SK-N-SH (cell line): ENCODE measurements at regions not wholly inside any gene's neighbourhood (a gene's known extent, or its start where the extent isn't known, plus 50 kb on each side); places are given as distances from the start of the nearest gene placed in this dataset.

ENCODE experiments used
- CTCF ChIP-seq: fragments of 200-600 bp; sonication (generic); IDR thresholded peaks from 2 replicates; pipeline ENCODE4 v1.6.1; 2017; ENCODE audit warnings: antibody characterized with exemption, mild to moderate bottlenecking, moderate library complexity
- EP300 ChIP-seq, 2 experiments: IDR thresholded peaks; 2 replicates each; pipeline versions ENCODE4 v1.4.0 to v1.6.1; 2012; ENCODE audit warnings: borderline replicate concordance in 1 of 2, low read depth in 1 of 2, low read length in 1 of 2
- FOXJ3 ChIP-seq: sonication (generic); formaldehyde crosslinking; IDR thresholded peaks from 2 replicates; pipeline ENCODE4 v1.5.1; 2020; ENCODE audit warnings: mild to moderate bottlenecking, missing genetic modification reagents
- JUND ChIP-seq: IDR thresholded peaks from 2 replicates; pipeline ENCODE4 v1.4.0; 2012
- MEF2A ChIP-seq: IDR thresholded peaks from 2 replicates; pipeline ENCODE4 v1.4.0; 2012; ENCODE audit warnings: low read depth, borderline replicate concordance
- MXI1 ChIP-seq: IDR thresholded peaks from 2 replicates; pipeline ENCODE4 v1.6.1; 2012; ENCODE audit warnings: mild to moderate bottlenecking, low read depth, low read length, improper control_type of control experiment
- POLR2AphosphoS5 ChIP-seq: IDR thresholded peaks from 2 replicates; pipeline ENCODE4 v1.6.1; 2012; ENCODE audit warnings: low read depth, low read length
- RAD21 ChIP-seq: IDR thresholded peaks from 2 replicates; pipeline ENCODE4 v1.6.1; 2012; ENCODE audit warnings: mild to moderate bottlenecking, low read length
- REST ChIP-seq: IDR thresholded peaks from 2 replicates; pipeline ENCODE4 v1.6.1; 2012; ENCODE audit warnings: mild to moderate bottlenecking, low read depth, low read length, moderate library complexity
- SIN3A ChIP-seq: IDR thresholded peaks from 2 replicates; pipeline ENCODE4 v1.6.1; 2012; ENCODE audit warnings: low read depth, mild to moderate bottlenecking, low read length, moderate library complexity, borderline replicate concordance
- TAF1 ChIP-seq: IDR thresholded peaks from 2 replicates; pipeline ENCODE4 v1.6.1; 2012; ENCODE audit warnings: low read depth, mild to moderate bottlenecking, low read length, moderate library complexity, borderline replicate concordance
- TEAD4 ChIP-seq: IDR thresholded peaks from 2 replicates; pipeline ENCODE4 v1.4.0; 2012; ENCODE audit warnings: mild to moderate bottlenecking, borderline replicate concordance; ENCODE audit not compliant: insufficient read depth

GRCh38 chrX:107563824-107564223, 64.5 kb upstream of the PRPS1 start:
- TF ChIP-seq CTCF, result no peak
- no peak for TF ChIP-seq EP300 (IDR thresholded peaks at IDR 0.05; ENCODE audit: borderline replicate concordance in 1 of 2, low read depth in 1 of 2, low read length in 1 of 2)
- no peak for TF ChIP-seq TEAD4
- no peak for TF ChIP-seq MEF2A
- TF ChIP-seq JUND, result no peak
- no peak for TF ChIP-seq MXI1
- TF ChIP-seq RAD21, result no peak
- no peak for TF ChIP-seq TAF1
- TF ChIP-seq FOXJ3 (CRISPR knock-in tag), result no peak
- no peak for TF ChIP-seq REST
- no peak for TF ChIP-seq POLR2AphosphoS5
- TF ChIP-seq SIN3A, result no peak
